ENCODE measurements at regions not wholly inside any gene's neighbourhood (a gene's known extent, or its start where the extent isn't known, plus 50 kb on each side); places are given as distances from the start of the nearest gene placed in this dataset.

GRCh38 chr3:124558991-124559845 lies 171.0 kb upstream of the UMPS start:
- TF ChIP-seq, protein P1, sequence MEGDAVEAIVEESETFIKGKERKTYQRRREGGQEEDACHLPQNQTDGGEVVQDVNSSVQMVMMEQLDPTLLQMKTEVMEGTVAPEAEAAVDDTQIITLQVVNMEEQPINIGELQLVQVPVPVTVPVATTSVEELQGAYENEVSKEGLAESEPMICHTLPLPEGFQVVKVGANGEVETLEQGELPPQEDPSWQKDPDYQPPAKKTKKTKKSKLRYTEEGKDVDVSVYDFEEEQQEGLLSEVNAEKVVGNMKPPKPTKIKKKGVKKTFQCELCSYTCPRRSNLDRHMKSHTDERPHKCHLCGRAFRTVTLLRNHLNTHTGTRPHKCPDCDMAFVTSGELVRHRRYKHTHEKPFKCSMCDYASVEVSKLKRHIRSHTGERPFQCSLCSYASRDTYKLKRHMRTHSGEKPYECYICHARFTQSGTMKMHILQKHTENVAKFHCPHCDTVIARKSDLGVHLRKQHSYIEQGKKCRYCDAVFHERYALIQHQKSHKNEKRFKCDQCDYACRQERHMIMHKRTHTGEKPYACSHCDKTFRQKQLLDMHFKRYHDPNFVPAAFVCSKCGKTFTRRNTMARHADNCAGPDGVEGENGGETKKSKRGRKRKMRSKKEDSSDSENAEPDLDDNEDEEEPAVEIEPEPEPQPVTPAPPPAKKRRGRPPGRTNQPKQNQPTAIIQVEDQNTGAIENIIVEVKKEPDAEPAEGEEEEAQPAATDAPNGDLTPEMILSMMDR (IDR thresholded peaks at IDR 0.05; ENCODE audit: low read length): no peak
- TF ChIP-seq EZH2 (IDR thresholded peaks at IDR 0.05; ENCODE audit: borderline replicate concordance, low read length): no peak
